Hepatocyte (in vitro differentiated cells): ENCODE measurements at regions not wholly inside any gene's neighbourhood (a gene's known extent, or its start where the extent isn't known, plus 50 kb on each side); places are given as distances from the start of the nearest gene placed in this dataset.

Experiments
- EZH2 ChIP-seq: fragments of 200-600 bp; sonication (generic); IDR thresholded peaks from 2 replicates; pipeline ENCODE4 v1.6.1; 2016; ENCODE audit warnings: antibody characterized with exemption, mild to moderate bottlenecking, borderline replicate concordance
- EZH2phosphoT487 ChIP-seq: fragments of 200-600 bp; sonication (generic); IDR thresholded peaks from one replicate; pipeline ENCODE4 v1.6.1; 2018; ENCODE audit warnings: antibody characterized with exemption, mild to moderate bottlenecking, low read depth, moderate library complexity; ENCODE audit not compliant: unreplicated experiment, severe bottlenecking
- TF ChIP-seq, protein P1 (sequence below): fragments of 200-600 bp; sonication (generic); IDR thresholded peaks from 2 replicates; pipeline ENCODE4 v1.5.1; 2016; ENCODE audit warnings: antibody characterized with exemption, mild to moderate bottlenecking; ENCODE audit not compliant: poor library complexity

DNA sequence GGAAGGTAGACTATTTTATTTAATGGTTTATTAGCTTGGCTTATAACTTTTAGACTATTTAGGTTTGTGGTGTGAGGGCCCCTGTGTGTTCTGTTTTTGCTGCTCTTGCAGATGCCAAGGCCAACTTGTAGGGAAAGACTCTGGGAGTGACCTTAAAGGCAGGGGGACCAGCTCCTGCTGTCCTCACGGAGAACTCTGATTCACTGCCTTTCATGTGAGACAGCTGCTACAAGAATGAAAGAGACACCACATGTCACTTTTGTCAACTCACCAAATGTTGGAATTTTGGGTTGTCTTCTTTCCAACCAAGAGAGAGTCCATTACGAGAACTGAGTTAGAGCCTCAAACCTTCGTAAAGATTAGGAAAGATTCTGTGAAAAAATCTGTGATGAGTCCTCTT is 258.3 kb upstream of the ADAMTSL1 start:
- TF ChIP-seq EZH2phosphoT487 (no peak), EZH2 (no peak)
- TF ChIP-seq, protein P1, sequence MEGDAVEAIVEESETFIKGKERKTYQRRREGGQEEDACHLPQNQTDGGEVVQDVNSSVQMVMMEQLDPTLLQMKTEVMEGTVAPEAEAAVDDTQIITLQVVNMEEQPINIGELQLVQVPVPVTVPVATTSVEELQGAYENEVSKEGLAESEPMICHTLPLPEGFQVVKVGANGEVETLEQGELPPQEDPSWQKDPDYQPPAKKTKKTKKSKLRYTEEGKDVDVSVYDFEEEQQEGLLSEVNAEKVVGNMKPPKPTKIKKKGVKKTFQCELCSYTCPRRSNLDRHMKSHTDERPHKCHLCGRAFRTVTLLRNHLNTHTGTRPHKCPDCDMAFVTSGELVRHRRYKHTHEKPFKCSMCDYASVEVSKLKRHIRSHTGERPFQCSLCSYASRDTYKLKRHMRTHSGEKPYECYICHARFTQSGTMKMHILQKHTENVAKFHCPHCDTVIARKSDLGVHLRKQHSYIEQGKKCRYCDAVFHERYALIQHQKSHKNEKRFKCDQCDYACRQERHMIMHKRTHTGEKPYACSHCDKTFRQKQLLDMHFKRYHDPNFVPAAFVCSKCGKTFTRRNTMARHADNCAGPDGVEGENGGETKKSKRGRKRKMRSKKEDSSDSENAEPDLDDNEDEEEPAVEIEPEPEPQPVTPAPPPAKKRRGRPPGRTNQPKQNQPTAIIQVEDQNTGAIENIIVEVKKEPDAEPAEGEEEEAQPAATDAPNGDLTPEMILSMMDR = no peak
